ENCODE measurements at regions not wholly inside any gene's neighbourhood (a gene's known extent, or its start where the extent isn't known, plus 50 kb on each side); places are given as distances from the start of the nearest gene placed in this dataset.

GRCh38 chr3:184511741-184512140 is 49.8 kb upstream of the EPHB3 start:
- peaks cover 10% of the 10 kb centered on the region for H3K4me1 Mint-ChIP-seq
- H3K36me3 Mint-ChIP-seq (ENCODE audit: low read depth): peaks cover 3% of the 10 kb centered on the region
- no peak for TF ChIP-seq CTCF (conservative IDR thresholded peaks at IDR 0.05)
- no peak overlapping the region for H3K27ac Mint-ChIP-seq (ENCODE audit: unreplicated experiment)
- DNase-seq (ENCODE audit: low read depth, low spot score): no peak
- H3K9me3 Mint-ChIP-seq: peaks cover 5% of the 10 kb centered on the region
- peaks cover 80% of the 10 kb centered on the region for H3K27me3 Mint-ChIP-seq (ENCODE audit: low read depth)
- no peak overlapping the region for H3K4me3 Mint-ChIP-seq

All from neural crest cell (in vitro differentiated cells).